Nephron progenitor cell (in vitro differentiated cells): ENCODE measurements at regions not wholly inside any gene's neighbourhood (a gene's known extent, or its start where the extent isn't known, plus 50 kb on each side); places are given as distances from the start of the nearest gene placed in this dataset.

ENCODE experiments used
- DNase-seq: peaks from one replicate; pipeline ENCODE4 v3.0.0; 2021
- H3K27ac Mint-ChIP-seq: 2 replicates; pipeline ENCODE4 v1.8.0; 2021; ENCODE audit warnings: mild to moderate bottlenecking, moderate library complexity, mixed read lengths
- H3K27me3 Mint-ChIP-seq: 2 replicates; pipeline ENCODE4 v1.8.0; 2021; ENCODE audit warnings: mild to moderate bottlenecking, low read depth, mixed read lengths; ENCODE audit not compliant: poor library complexity
- H3K36me3 Mint-ChIP-seq: 2 replicates; pipeline ENCODE4 v1.8.0; 2021; ENCODE audit warnings: low read depth, mixed read lengths
- H3K4me1 Mint-ChIP-seq: 2 replicates; pipeline ENCODE4 v1.8.0; 2021; ENCODE audit warnings: mixed read lengths
- H3K4me3 Mint-ChIP-seq: 2 replicates; pipeline ENCODE4 v1.8.0; 2021; ENCODE audit warnings: mild to moderate bottlenecking, moderate library complexity, mixed read lengths
- H3K9me3 Mint-ChIP-seq: 2 replicates; pipeline ENCODE4 v1.8.0; 2021; ENCODE audit warnings: mild to moderate bottlenecking, moderate library complexity, mixed read lengths
- TF ChIP-seq, protein P1 (sequence below): fragments of 200-600 bp; sonication (generic); IDR thresholded peaks from 2 replicates; pipeline ENCODE4 v1.5.0; 2021; ENCODE audit warnings: antibody characterized with exemption

- DNase-seq: no peak
- TF ChIP-seq, protein P1, sequence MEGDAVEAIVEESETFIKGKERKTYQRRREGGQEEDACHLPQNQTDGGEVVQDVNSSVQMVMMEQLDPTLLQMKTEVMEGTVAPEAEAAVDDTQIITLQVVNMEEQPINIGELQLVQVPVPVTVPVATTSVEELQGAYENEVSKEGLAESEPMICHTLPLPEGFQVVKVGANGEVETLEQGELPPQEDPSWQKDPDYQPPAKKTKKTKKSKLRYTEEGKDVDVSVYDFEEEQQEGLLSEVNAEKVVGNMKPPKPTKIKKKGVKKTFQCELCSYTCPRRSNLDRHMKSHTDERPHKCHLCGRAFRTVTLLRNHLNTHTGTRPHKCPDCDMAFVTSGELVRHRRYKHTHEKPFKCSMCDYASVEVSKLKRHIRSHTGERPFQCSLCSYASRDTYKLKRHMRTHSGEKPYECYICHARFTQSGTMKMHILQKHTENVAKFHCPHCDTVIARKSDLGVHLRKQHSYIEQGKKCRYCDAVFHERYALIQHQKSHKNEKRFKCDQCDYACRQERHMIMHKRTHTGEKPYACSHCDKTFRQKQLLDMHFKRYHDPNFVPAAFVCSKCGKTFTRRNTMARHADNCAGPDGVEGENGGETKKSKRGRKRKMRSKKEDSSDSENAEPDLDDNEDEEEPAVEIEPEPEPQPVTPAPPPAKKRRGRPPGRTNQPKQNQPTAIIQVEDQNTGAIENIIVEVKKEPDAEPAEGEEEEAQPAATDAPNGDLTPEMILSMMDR: no peak
- peaks cover under 1% of the 10 kb centered on the region for H3K4me1 Mint-ChIP-seq
- no peaks in the 10 kb centered on the region for H3K9me3 Mint-ChIP-seq
- H3K4me3 Mint-ChIP-seq: no peak overlapping the region
- H3K27ac Mint-ChIP-seq: no peak overlapping the region
- H3K27me3 Mint-ChIP-seq: no peaks in the 10 kb centered on the region
- H3K36me3 Mint-ChIP-seq: no peaks in the 10 kb centered on the region
These were observed 655.8 kb upstream of the SEMA6A start for GRCh38 chr5:117230375-117230774.

- H3K4me1 Mint-ChIP-seq: peaks cover 22% of the 10 kb centered on the region
- TF ChIP-seq, protein P1: no peak
- no peak for DNase-seq
These were observed 646.1 kb upstream of the SEMA6A start for GRCh38 chr5:117220730-117221129.

GRCh38 chr5:117218789-117219188, 644.2 kb upstream of the SEMA6A start:
- no peak overlapping the region for H3K27ac Mint-ChIP-seq
- peaks cover 27% of the 10 kb centered on the region for H3K9me3 Mint-ChIP-seq
- peaks cover 31% of the 10 kb centered on the region for H3K4me1 Mint-ChIP-seq
- TF ChIP-seq, protein P1: no peak
- H3K4me3 Mint-ChIP-seq: no peak overlapping the region
- DNase-seq: no peak
- H3K36me3 Mint-ChIP-seq: peaks cover 10% of the 10 kb centered on the region
- peaks cover 3% of the 10 kb centered on the region for H3K27me3 Mint-ChIP-seq

More at GRCh38 chr5:117220730-117221129, 646.1 kb upstream of the SEMA6A start:
- Mint-ChIP-seq H3K4me3 (no peak overlapping the region), H3K27me3 (peaks cover 8% of the 10 kb centered on the region), H3K27ac (no peak overlapping the region), H3K36me3 (peaks cover 4% of the 10 kb centered on the region), H3K9me3 (peaks cover 21% of the 10 kb centered on the region)

GRCh38 chr5:117212866-117213265, 638.2 kb upstream of the SEMA6A start:
- Mint-ChIP-seq H3K4me3 (no peak overlapping the region), H3K36me3 (peaks cover 6% of the 10 kb centered on the region), H3K27ac (no peak overlapping the region), H3K4me1 (peaks cover 23% of the 10 kb centered on the region), H3K9me3 (peaks cover 17% of the 10 kb centered on the region), H3K27me3 (no peaks in the 10 kb centered on the region)
- no peak for DNase-seq
- TF ChIP-seq, protein P1: no peak

DNA sequence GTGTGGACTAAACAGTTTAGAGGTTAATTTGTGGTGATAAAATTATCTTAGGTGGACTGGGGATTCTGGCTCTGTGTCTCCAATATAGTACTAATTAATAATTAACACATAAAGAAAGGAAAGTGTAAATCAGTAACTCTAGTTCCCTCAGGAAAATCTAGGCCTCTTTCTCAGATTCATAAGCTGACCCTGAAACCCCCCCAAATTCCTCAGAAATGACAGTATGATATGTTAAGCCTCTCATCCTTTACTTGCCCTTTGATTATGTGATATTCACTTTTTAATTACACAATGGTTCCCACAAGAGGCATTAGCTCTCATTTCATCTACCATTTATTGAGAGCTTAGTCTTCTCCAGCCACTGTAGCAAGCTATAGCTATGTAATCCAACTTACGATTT, 636.2 kb upstream of the SEMA6A start:
- H3K27ac Mint-ChIP-seq: no peak overlapping the region
- TF ChIP-seq, protein P1: no peak
- peaks cover 6% of the 10 kb centered on the region for H3K36me3 Mint-ChIP-seq
- no peak overlapping the region for H3K4me3 Mint-ChIP-seq
- H3K27me3 Mint-ChIP-seq: peaks cover 2% of the 10 kb centered on the region
- H3K9me3 Mint-ChIP-seq: peaks cover 12% of the 10 kb centered on the region
- peaks cover 19% of the 10 kb centered on the region for H3K4me1 Mint-ChIP-seq
- DNase-seq: no peak

- H3K4me1 Mint-ChIP-seq: peaks cover 22% of the 10 kb centered on the region
- TF ChIP-seq, protein P1: no peak
- H3K27me3 Mint-ChIP-seq: peaks cover 2% of the 10 kb centered on the region
- no peak overlapping the region for H3K4me3 Mint-ChIP-seq
- DNase-seq: no peak
- H3K27ac Mint-ChIP-seq: no peak overlapping the region
- H3K9me3 Mint-ChIP-seq: peaks cover 6% of the 10 kb centered on the region
- no peaks in the 10 kb centered on the region for H3K36me3 Mint-ChIP-seq
These were observed 634.9 kb upstream of the SEMA6A start for GRCh38 chr5:117209479-117209878.
